ENCODE measurements at regions not wholly inside any gene's neighbourhood (a gene's known extent, or its start where the extent isn't known, plus 50 kb on each side); places are given as distances from the start of the nearest gene placed in this dataset.
A peak's percentile ranks its signal among the peaks of the same experiment; 100 is the strongest.

- DNase-seq (ENCODE audit: low read depth), result no peak
Observed at GRCh38 chr6:54640911-54641310, 205.7 kb upstream of the FAM83B start.

GRCh38 chr6:54646069-54646950 is 200.3 kb upstream of the FAM83B start:
- peak; percentile 16 for DNase-seq (ENCODE audit: low read depth)

DNA sequence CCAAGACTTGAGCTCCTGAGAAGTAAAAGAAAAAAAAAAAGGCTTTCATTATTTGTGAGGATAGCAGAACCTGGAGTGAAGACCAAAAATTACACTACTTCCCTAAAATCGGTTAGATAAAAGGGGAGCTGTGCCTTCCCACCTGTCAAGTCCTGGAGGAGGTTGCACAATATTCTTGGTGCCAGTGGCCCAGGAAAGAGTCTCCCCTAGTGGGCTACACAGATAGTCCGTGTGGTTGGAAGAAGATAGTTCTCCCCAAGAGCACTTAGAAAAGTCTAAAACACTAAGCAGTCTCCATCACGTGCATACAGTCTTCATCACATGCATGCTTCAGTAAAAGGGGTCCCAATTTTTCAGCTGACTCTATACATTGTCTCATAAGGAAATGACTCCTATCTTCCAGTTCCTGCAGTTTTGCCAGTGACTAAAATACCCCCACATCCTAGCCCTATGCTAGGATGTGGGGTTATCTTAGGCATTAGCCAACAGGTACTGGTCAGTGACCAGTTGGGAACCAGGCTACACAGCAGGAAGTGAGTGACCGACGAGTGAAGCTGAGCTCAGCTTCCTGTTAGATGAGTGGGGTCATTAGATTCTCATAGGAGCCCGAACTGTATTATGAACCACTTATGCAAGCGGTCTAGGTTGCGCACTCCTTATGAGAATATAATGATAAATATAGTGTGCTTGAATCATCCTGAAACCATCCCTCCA is 199.5 kb upstream of the FAM83B start:
- no peak for DNase-seq (ENCODE audit: low read depth)

DNA sequence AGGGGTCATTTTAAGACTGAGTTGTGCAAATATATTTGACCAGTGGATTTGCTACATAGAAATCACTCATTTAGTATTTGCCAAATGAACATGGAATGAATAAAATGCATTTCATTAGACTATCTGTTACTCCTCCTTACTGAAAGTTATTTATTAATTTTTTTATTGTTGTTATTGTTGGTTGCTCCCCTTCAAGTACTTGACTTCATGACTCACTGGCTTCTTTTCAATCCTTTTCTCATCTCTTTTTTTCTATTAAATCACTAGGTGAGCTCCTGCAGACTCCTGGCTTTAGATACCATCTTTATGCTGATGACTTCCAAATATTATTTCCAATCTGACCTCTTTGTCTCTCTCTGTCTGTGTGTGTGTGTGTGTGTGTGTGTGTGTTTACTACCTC is 192.2 kb upstream of the FAM83B start:
- no peak for DNase-seq (ENCODE audit: low read depth)

DNA sequence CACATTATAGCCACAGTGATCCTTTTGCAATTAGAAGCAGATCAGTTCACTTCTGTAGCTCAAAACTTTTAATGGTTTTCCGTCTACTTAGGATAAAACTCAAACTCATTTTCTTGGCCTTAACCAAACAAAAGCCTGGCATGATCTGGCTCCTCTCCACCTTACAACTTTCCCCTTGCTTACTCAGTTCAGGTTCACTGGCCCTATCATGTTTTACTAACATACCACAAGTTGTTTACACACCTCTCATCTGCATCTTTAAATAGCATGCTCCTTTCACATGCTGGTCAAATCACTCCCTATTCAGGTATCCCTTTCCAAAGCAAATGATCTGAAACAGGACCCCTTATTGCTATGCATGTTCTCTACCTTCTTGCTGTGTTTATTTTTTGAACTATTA is 191.4 kb upstream of the FAM83B start:
- DNase-seq (ENCODE audit: low read depth), result no peak

DNA sequence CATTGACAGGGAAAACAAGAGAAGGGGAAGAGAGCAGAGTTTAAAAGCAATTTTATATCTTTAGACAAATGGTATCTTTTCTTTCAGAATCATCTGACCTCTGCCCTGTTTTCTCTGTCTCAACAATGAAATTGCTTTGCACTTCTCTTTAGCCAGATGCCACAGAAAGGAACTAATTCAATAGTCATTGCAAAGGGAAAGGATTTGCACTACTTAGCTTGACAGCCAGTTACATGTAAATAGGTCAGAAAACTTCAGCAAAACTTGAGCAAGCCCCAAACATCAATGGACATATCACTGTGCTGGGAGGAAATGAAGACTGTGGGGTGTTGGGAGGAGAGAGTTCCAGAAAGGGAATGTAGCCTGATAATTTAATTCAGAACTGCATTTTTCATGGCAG is 181.3 kb upstream of the FAM83B start:
- DNase-seq (ENCODE audit: low read depth), result no peak

GRCh38 chr6:54680531-54680930 is 166.0 kb upstream of the FAM83B start:
- no peak for DNase-seq (ENCODE audit: low read depth)

DNA sequence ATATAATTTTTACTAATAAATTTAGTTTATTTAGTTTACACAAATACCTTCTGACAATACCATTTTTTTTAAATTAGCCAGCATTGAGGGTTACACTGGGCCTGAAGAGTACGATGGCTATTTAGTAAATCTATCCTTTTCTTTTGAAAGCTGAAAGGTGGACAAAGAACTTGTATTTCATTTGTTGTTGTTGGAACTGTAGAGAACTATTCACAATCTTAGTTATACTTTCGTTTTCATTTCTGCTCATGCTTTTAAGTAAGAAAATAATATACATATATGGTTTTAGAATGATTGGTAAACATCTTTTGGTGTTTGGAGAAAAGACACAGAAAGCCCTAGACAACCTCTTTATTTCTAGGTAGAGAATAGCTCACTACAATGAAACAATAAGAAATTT is 165.3 kb upstream of the FAM83B start:
- DNase-seq (ENCODE audit: low read depth), result no peak

DNA sequence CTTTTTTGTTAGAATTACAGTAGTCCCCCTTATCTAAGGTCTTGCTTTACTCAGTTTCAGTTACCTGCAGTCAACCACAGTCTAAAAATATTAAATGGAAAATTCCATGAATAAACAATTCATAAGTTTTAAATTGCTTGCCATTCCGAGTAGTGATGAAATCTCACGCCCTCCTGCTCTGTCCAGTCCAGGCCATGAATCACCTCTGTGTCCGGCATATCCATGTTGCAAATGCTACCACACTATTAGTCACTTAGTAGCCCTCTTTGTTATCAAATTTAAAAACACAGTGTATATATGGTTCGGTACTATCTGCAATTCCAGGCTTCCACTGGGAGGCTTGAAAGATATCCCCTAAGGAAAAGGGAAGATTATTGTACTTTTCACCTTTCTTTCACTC is 164.6 kb upstream of the FAM83B start:
- peak; percentile 94 for DNase-seq (ENCODE audit: low read depth)

DNA sequence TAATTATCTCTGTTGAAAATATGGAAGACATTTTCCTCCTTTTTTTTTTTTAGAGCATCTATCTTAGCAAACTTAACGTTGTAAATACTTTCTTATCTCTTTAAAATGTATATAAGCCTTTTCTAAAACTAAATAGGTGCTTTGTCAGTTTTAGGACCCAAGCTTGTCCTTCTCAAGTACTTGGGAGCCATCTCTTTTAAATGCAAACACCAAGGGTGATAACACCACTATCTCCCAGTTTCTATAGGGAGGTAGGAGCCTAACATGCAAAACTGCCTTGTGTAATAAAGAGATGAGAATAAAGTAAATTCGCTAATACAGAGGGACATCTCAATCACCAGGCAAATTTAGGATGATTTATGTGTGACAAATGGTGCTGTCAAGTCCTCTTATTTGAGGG is 157.0 kb upstream of the FAM83B start:
- no peak for DNase-seq (ENCODE audit: low read depth)

DNA sequence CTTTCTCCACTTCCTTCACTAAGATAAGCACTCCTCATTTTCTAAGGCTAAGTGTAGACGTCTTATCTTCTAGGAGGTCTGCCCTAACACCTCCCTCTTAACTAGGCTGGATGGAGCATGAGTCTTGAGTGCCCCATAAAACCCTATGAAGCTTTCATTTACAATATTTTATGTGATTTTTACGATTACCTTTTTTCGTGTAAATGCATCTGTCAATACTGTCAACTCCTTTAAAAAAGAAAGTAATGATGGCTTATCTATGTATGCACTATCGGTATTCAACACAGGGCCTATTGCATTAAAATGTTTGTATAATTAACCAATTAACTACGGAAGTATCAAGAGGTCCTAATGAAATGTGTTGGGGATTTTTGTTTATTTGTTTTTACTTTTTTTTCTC is 156.0 kb upstream of the FAM83B start:
- DNase-seq (ENCODE audit: low read depth), result no peak

- no peak for DNase-seq (ENCODE audit: low read depth)
Observed at GRCh38 chr6:54694928-54695532, 151.5 kb upstream of the FAM83B start.

DNA sequence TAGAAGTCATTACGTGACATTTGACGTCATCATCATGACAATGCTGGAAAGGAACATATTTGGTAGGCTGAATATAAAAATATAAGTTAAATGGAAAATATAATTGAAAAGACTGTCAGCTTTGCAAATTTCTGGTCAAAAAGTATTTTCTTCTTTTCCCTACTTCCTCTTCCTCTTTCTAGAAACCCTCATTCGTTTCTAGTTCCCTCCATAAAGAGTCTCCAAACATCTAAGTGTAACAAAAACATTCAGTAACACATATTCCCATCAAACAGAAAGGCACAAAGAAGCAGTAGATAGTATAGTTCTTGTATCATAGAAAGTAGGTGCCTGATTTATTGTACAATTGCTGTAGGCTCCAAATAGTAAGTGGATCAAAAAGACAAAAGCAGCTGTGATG is 150.8 kb upstream of the FAM83B start:
- DNase-seq (ENCODE audit: low read depth), result no peak

DNA sequence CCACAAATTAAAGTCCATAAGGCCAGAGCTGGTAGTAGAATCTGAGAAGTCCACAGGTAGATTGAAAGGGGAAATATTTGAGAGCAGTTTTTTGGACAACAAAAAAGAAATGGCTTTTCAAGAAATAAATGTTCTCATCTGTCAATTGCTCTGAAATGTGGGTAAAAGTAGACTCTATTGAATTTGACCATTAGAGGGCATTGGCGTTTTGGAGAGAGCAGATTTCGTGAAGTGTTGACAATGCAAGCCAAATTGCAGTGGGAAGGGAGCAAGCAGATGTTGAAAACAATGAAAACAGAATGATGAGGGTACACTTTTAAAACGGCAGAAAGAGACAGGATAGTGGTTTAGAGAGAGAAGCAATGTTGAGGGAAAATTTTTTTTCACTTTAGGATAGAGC is 149.1 kb upstream of the FAM83B start:
- no peak for DNase-seq (ENCODE audit: low read depth)

- no peak for DNase-seq (ENCODE audit: low read depth)
Observed at GRCh38 chr6:54698974-54699373, 147.6 kb upstream of the FAM83B start.

DNA sequence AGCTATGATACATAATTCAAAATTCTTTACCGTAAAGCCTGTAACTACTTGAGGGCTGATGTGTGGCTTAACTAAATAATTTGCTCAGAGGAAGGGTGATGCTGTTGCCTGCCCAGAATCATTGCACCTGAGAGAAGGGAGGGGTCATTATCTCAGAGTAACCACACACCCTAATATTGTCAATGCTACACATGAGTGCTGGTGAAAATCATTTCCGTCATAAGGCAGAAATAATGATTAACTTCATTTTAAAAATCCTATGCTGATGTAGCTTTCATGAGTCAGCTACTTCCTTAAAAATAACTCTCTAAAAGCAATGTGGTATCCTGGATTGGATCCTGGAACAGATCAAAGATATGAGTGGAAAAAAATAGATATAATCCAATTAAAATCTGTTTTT is 146.4 kb upstream of the FAM83B start:
- DNase-seq (ENCODE audit: low read depth), result no peak

DNA sequence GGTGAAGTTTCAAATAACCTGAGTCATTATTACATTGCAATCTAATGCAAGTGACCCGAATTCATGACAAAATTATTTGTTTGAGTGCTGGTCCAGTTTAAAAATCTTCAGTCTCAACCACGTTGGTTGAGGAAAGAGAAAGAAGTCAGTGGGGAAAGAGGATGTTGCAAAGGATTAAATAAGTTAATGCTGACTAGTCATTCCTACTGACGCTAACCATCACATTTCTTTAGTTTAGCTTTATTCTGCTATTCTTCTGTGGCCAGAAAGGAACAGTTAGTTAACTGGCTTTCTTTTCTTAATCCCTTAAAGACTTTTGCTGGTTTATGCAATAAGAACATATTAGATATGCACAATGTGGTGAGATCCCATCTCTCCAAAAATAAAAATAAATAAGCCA is 143.8 kb upstream of the FAM83B start:
- DNase-seq (ENCODE audit: low read depth), result no peak

DNA sequence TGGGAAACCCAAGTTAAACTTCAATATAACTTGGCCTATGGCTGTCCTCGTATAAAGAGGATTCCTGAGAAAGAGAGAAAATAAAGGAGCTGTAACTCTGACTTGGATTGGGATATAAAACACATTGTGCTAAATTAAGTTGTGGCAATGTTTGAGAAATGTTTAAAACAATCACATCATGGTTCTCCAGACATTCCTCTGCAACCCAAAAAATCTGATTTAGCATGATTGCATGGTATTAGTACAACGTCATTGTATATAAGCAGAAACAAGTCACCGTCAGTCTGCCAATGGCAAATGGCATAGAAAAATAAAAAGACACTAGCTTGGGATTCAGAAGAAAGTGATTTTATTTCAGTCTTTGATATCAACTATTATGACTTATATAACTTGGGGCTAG is 140.2 kb upstream of the FAM83B start:
- no peak for DNase-seq (ENCODE audit: low read depth)

DNA sequence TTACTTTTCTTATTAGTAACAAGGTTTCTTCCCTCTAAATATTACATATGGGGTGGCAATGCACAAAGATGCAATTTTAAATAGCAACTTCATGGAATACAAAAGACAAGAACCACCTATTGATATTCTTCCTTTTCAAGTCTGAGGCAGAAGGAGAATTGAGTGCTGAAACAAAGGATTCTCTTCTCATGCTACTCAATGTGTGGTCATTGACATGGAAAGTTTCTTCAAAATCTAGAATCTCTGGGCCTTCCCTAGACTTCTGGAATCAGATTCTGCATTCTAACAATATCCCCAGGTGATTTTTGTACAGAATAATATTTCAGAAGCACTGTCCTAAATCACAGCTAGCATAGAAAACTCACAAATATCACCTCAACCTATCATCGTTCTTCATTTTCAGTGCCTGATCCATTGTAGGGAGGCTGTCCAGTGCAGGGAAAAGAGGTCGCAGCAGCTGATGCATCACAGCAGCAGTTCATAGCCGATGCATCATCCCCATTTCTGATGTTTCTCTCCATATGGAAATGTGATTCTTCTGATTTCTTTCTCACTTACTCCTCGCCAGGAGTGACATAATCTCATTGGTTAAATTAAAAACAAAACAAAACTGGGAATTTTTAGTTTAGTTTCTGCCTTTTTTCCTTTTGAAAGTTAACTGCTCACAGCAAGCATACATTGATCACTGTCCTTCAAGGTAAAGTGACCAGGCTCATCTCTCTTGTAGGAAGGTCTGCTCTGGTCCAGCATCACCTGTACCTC is 139.5 kb upstream of the FAM83B start:
- no peak for DNase-seq (ENCODE audit: low read depth)

- DNase-seq (ENCODE audit: low read depth), result no peak
Observed at GRCh38 chr6:54710456-54710855, 136.1 kb upstream of the FAM83B start.

DNA sequence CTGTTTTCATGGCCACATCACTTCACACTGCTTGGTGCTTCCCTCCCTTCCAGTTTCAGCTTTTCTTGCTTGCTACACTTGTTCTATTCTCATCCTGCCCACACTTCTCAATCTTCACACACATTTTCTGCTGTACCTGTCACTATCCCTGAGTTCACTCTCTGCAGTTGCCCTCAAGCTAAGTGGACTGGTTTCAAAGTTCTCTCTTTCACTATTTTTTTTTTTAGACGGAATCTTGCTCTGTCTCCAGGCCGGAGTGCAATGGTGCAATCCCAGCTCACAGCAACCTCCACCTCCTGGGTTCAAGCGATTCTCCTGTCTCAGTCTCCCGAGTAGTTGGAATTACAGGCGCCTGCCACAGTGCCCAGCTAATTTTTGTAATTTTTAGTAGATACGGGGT is 130.6 kb upstream of the FAM83B start:
- DNase-seq (ENCODE audit: low read depth), result no peak

DNA sequence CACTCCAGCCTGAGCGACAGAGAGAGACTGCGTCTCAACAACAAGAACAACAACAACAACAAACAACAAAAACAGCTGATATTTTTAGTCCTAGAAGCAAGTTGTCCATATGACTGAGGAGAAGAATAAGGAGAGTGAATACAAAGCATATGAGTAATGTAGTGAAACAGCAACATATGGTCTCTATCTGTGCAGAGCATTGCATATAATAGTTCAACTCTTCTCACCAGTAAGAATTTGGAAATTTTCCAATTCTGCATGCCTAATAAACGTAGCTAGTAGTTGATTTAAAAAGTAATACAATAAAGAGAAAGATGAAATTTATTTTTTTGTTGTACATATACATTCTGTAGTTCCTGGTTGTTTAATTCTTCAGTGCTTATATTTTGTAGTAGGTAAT is 129.7 kb upstream of the FAM83B start:
- peak; percentile 8 for DNase-seq (ENCODE audit: low read depth)

Measured in iris pigment epithelial cell (primary cell).